GM12872 (cell line): ENCODE measurements at regions not wholly inside any gene's neighbourhood (a gene's known extent, or its start where the extent isn't known, plus 50 kb on each side); places are given as distances from the start of the nearest gene placed in this dataset.

Experiments used
- TF ChIP-seq, protein P1 (sequence below): IDR thresholded peaks from 3 replicates; pipeline ENCODE4 v1.5.1; 2011; ENCODE audit warnings: low read depth, mild to moderate bottlenecking, low read length, moderate library complexity; ENCODE audit not compliant: insufficient read depth

DNA sequence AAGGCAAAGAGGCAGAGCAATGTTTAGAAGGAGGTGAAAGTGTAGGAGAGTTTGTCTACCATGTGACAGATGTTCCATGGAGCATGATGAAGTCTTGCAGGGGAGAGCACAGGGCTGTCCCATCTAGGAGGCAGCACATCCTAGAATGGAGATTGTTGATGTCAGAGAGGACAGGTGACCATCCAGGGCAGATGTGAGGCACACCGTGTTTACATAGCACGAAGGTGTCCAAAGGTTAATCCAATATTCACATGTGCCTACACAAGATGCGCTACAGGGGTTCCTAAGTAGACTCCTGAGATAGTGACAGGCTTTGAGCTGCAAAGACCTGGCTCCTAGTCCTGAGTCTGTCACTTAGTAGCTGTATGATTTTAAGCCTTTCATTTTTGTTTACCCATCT lies 219.3 kb upstream of the SLCO3A1 start:
- TF ChIP-seq, protein P1, sequence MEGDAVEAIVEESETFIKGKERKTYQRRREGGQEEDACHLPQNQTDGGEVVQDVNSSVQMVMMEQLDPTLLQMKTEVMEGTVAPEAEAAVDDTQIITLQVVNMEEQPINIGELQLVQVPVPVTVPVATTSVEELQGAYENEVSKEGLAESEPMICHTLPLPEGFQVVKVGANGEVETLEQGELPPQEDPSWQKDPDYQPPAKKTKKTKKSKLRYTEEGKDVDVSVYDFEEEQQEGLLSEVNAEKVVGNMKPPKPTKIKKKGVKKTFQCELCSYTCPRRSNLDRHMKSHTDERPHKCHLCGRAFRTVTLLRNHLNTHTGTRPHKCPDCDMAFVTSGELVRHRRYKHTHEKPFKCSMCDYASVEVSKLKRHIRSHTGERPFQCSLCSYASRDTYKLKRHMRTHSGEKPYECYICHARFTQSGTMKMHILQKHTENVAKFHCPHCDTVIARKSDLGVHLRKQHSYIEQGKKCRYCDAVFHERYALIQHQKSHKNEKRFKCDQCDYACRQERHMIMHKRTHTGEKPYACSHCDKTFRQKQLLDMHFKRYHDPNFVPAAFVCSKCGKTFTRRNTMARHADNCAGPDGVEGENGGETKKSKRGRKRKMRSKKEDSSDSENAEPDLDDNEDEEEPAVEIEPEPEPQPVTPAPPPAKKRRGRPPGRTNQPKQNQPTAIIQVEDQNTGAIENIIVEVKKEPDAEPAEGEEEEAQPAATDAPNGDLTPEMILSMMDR, result no peak

DNA sequence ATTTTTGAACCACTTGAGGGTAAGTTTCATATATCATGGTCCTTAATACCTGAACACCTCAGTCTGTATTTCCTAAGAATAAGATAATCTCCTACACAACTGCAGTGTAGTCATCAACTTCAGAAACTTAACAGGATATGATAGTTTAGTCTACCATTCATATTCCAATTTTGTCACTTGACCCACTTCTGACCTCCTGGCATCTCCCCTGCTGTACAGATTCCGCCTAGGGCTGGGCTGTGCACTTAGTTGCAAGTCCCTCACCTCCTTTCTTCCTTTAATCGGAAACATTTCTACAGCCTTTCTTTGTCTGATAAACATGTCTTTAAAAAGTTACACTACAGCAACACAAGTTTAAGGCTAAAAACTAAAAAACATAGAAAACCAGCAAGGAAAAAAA lies 218.4 kb upstream of the SLCO3A1 start:
- TF ChIP-seq, protein P1, result no peak

DNA sequence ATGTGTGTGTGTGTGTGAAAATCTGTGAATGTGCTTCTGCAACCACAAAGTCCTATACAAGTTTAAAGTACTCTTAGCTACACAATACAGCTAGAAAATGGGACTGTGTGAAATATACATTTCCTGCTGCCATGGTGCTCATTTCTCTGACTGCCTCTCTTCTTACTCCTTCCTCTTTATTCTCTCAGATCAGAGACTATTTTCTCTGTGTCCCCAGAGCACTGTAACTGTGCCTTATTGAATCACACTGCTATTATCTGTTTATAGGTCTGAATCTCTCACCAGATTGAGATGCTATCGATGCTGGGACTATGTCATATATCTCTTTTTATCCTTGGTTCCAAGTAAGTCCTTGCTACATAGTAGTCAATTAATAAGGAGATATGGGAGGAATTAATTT lies 217.9 kb upstream of the SLCO3A1 start:
- TF ChIP-seq, protein P1, result no peak

DNA sequence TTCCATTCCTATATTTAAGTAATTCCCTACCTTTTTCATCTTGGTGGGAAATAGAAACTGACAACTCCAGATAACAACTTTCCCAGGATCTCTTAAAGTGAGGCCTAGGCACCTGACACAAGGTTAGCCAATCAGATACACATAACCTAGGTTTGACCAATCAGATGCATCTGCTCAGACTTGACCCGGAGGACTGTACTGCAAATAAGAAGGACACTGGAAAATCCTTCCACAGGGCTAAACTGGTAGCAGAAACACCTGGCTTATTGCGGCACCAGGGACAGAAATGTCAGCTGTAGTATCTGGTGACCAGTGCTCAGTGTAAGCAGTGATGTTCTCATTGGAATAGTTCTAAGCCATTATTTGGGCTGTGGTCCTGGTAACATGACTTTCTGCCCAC lies 204.5 kb upstream of the SLCO3A1 start:
- TF ChIP-seq, protein P1, result no peak

DNA sequence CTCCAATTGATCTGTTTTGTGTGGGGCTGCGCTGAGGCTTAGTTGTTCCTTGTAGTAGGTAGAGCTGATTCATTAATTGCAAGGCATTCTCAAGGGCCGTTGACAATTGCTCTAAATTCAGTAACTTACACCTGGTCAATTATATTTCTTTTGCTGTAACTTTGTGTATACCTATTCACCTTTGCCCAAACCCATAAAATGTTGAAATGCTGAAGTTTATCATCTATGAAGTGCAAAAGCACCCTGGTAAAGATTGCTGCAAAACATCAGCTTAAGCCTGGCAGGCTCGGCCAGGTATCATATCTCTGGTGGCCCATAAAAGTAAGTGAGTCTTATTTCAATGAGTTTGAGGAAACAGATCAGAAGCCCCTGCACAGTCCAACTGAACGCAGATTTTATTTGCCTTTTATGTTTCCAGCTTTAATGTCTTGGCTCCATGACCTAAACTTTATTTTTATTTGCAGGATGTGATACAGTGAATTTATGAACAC lies 203.6 kb upstream of the SLCO3A1 start:
- TF ChIP-seq, protein P1, result no peak

DNA sequence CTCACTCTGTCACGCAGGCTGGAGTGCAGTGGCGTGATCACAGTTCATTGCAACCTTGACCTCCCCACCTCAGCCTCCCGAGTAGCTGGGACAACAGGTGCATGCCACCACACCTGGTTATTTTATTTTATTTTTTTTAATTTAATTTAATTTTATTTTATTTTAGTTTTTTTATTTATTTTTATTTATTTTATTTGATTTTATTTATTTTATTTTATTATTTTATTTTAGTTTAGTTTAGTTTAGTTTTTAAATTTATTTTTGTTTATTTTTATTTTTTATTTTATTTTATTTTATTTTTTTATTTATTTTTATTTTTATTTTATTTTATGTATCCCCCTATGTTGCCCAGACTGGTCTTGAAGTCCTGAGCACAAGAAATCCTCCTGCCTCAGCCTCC lies 202.3 kb upstream of the SLCO3A1 start:
- TF ChIP-seq, protein P1, result no peak

DNA sequence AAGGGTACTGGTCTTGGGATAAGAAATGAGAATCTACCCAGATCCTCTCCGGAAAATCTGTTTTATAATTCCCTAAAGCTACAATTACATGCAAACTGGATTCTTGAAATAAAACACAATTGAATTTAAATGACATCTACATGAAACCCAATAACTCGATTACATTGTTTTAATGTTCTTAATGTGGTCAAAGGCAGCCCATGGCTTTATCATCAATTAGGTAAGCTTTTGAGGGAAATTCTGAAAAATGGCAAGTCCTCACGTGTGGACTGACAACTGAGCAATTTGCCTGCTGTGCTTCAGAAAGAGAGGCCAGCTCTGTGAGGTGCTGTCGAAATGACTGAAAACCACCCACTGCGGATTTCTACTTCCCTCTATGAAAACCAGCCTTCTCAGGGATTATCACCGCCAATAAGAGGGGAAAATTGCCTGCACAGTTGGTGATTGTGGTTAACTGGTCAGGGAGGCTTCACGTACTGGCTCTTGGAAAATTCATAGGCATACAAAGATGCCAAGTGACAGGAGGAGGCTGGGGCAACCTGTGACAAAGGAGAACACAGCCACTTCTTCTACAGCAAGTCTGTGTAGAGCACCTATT lies 200.8 kb upstream of the SLCO3A1 start:
- TF ChIP-seq, protein P1, result no peak

DNA sequence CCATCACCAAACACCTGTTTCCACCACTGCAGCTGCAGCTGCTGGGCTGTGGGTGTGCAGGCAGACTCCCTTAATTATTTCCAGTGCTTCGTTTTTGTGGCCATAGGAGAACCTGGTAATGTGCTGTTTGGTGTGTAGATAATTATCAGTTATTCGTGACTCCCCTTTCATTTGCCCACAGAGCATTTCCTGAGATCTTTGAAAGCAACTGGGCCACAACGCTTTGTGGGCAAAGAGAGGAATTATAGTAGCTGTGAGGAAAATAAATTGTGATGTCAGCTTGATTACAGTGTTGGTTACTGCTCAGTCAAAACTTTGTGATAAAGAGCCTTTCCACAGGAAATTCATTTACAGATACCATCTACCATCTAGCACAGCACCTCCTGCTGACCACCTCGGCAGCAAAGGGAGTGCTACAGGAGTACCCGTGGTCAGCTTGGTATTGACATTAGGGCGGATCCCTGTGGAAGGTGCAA lies 193.3 kb upstream of the SLCO3A1 start:
- TF ChIP-seq, protein P1, result no peak
